ENCODE measurements at regions not wholly inside any gene's neighbourhood (a gene's known extent, or its start where the extent isn't known, plus 50 kb on each side); places are given as distances from the start of the nearest gene placed in this dataset.

DNA sequence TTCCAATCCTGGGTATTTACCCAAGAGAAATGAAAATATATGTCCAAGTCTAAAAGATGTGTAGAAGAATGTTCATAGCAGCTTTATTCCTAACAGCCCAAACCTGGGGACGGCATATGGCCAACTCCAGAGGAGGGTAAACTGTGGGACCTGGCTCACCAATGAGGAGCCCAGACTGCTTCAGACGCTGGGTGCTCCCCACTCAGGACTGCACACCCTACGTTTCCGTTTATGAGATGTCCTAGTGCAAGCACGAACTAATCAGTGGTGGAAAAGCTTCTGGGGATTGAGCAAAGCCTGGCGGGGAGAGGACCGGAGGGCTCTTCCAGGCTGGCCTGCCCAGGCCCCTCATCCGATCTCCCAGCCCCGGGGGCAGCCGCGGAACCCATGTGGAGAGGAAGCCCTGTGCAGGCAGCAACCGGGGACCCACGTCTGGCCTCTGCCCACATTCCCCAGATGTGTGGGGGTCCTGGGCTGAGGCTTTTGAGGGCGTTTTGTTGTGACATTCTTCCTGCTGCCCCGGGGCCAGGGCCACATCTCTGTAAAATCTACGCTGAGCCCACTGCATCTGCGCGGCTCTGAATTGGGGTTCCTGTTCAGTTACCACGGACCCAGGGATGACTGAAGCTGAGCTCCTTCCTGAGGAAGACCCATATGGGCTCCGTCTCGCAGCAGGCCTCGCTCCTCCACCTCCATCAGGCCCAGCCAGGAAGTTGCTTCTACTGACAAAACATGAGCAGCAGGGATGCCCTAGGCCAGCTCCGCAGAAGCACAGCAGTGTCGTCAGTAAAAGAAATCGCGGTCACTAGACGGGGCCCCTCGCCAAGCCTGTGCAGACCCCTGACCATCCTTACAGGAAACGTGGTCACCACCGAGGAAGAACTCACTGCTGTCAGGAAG lies 188.0 kb downstream of the DLL1 start:
- TF ChIP-seq ATF2 (CRISPR knock-in tag; IDR thresholded peaks at IDR 0.05; ENCODE audit: borderline replicate concordance, low read depth) (no peak), USF1 (CRISPR knock-in tag; IDR thresholded peaks at IDR 0.05) (no peak), MAX (CRISPR knock-in tag; IDR thresholded peaks at IDR 0.05) (no peak), CTCF (IDR thresholded peaks at IDR 0.05) (no peak), ESRRA (CRISPR knock-in tag; IDR thresholded peaks at IDR 0.05; ENCODE audit: borderline replicate concordance) (no peak), ZBTB21 (CRISPR knock-in tag; IDR thresholded peaks at IDR 0.05; ENCODE audit: borderline replicate concordance) (no peak), TCF7 (CRISPR knock-in tag; IDR thresholded peaks at IDR 0.05; ENCODE audit: low read depth) (no peak), USF2 (CRISPR knock-in tag; IDR thresholded peaks at IDR 0.05) (no peak), SP1 (CRISPR knock-in tag; conservative IDR thresholded peaks at IDR 0.05) (no peak), NR3C1 (CRISPR knock-in tag; conservative IDR thresholded peaks at IDR 0.05; ENCODE audit: low read depth) (no peak)

All from WTC11 (cell line).